HepG2 (cell line): ENCODE measurements at regions not wholly inside any gene's neighbourhood (a gene's known extent, or its start where the extent isn't known, plus 50 kb on each side); places are given as distances from the start of the nearest gene placed in this dataset.
"Not testable (repeated sequence)": the region's sequence is repeated elsewhere in the genome, so short reads cannot be mapped to it uniquely, and the experiment has no call there.

Experiments used
- ATAC-seq: fragments of 200-7000 bp; cut with Tn5 transposase; 3 replicates; pipeline ENCODE4 v1.9.1; 2020; ENCODE audit warnings: mild to moderate bottlenecking, moderate library complexity
- BruUV-seq: library from RNA; stranded (reverse); fragments of 400-500 nt; replicated peaks from 2 replicates; lab custom pipeline; 2021; lab: Mats Ljungman, UMichigan
- CTCF ChIA-PET: fragments of 300-600 bp; formaldehyde crosslinking; extraction: SDS; loops from one replicate; lab custom pipeline; 2021; ENCODE audit warnings: low total read pairs, inconsistent platforms, low intra/inter-chr PET ratio; lab: Yijun Ruan, JAX
- POLR2A ChIA-PET: fragments of 350-600 bp; sonication (Branson Sonifier 250); formaldehyde crosslinking; loops from one replicate; lab custom pipeline; 2020; ENCODE audit warnings: antibody characterized with exemption, inconsistent platforms; lab: Yijun Ruan, JAX
- DNase-seq: peaks from one replicate; pipeline ENCODE4 v3.0.0-alpha.2; 2015; ENCODE audit warnings: low spot score
- FAIRE-seq: peaks from 3 replicates; lab custom pipeline; 2011; peaks lifted over from hg19 to GRCh38; lab: Jason Lieb, UNC
- H2AFZ ChIP-seq: one replicate; pipeline ENCODE4 v1.6.1; 2011; ENCODE audit warnings: low read length, inconsistent platforms
- H3K27ac ChIP-seq: fragments of 300-600 bp; 3 replicates; pipeline ENCODE4 v1.8.0; 2011; ENCODE audit warnings: mixed run types, mild to moderate bottlenecking, mixed read lengths, low read length, inconsistent platforms; ENCODE audit not compliant: insufficient read depth; ENCODE audit errors: extremely low read length
- H3K27me3 ChIP-seq, 2 experiments: fragments of 200-600 bp in 1 of 2; 2 replicates in 1 of 2; 3 replicates in 1 of 2; pipeline versions ENCODE4 v1.6.0 to v1.8.0; 2011; ENCODE audit warnings: low read length in 2 of 2, mild to moderate bottlenecking in 2 of 2, moderate library complexity in 2 of 2, inconsistent platforms in 1 of 2; ENCODE audit not compliant: insufficient read depth in 2 of 2, control insufficient read depth in 1 of 2
- H3K36me3 ChIP-seq, 2 experiments: fragments of 200-600 bp in 1 of 2; replicated peaks in 1 of 2; 2 replicates in 1 of 2; 3 replicates in 1 of 2; pipeline versions ENCODE4 v1.5.1 to v1.8.0; 2011; ENCODE audit warnings: low read length in 2 of 2, inconsistent platforms in 1 of 2; ENCODE audit not compliant: insufficient read depth in 2 of 2, control insufficient read depth in 1 of 2
- H3K4me1 ChIP-seq: 2 replicates; pipeline ENCODE4 v1.5.1; 2012; ENCODE audit warnings: low read length, inconsistent platforms; ENCODE audit not compliant: insufficient read depth
- H3K4me2 ChIP-seq: 2 replicates; pipeline ENCODE4 v1.6.0; 2011; ENCODE audit warnings: low read depth, low read length, inconsistent platforms
- H3K4me3 ChIP-seq, 3 experiments: fragments of 200-600 bp in 1 of 3; sonication (generic), shearing (Covaris generic) in 1 of 3; replicated peaks in 1 of 3; 2 replicates each; pipeline ENCODE4 v1.5.1; 2011 to 2016; ENCODE audit warnings: low read length in 3 of 3, inconsistent platforms in 2 of 3, low read depth in 2 of 3, mild to moderate bottlenecking in 2 of 3, control low read depth in 1 of 3, mixed read lengths in 1 of 3; ENCODE audit not compliant: insufficient read depth in 1 of 3
- H3K79me2 ChIP-seq: one replicate; pipeline ENCODE4 v1.6.1; 2011; ENCODE audit warnings: low read length, inconsistent platforms; ENCODE audit not compliant: insufficient read depth
- H3K9ac ChIP-seq: 2 replicates; pipeline ENCODE4 v1.6.0; 2011; ENCODE audit warnings: mild to moderate bottlenecking, low read depth, low read length, inconsistent platforms; ENCODE audit not compliant: insufficient read depth
- H3K9me3 ChIP-seq: 2 replicates; pipeline ENCODE4 v1.5.1; 2012; ENCODE audit warnings: mild to moderate bottlenecking, low read length
- H4K20me1 ChIP-seq: 2 replicates; pipeline ENCODE4 v1.6.0; 2011; ENCODE audit warnings: inconsistent platforms, mild to moderate bottlenecking, low read length, moderate library complexity; ENCODE audit not compliant: insufficient read depth
- CTCF ChIP-seq: sonication (generic); formaldehyde crosslinking; IDR thresholded peaks from 2 replicates; pipeline ENCODE4 v1.5.0; 2020; ENCODE audit warnings: mild to moderate bottlenecking, missing genetic modification reagents, moderate library complexity
- ELK4 ChIP-seq: sonication (generic); formaldehyde crosslinking; IDR thresholded peaks from 2 replicates; pipeline ENCODE4 v1.9.0; 2021; ENCODE audit warnings: missing genetic modification reagents, borderline replicate concordance
- FUBP1 ChIP-seq: sonication (generic); formaldehyde crosslinking; IDR thresholded peaks from 2 replicates; pipeline ENCODE4 v1.5.1; 2020; ENCODE audit warnings: missing genetic modification reagents, mild to moderate bottlenecking, borderline replicate concordance
- JDP2 ChIP-seq: sonication (generic); formaldehyde crosslinking; IDR thresholded peaks from 2 replicates; pipeline ENCODE4 v1.8.1; 2022; ENCODE audit warnings: missing genetic modification reagents, borderline replicate concordance
- KLF13 ChIP-seq: sonication (generic); formaldehyde crosslinking; IDR thresholded peaks from 2 replicates; pipeline ENCODE4 v1.4.0; 2020; ENCODE audit warnings: mild to moderate bottlenecking, missing genetic modification reagents
- RARG ChIP-seq: sonication (generic); formaldehyde crosslinking; IDR thresholded peaks from 2 replicates; pipeline ENCODE4 v1.4.0; 2020; ENCODE audit warnings: low read depth, mild to moderate bottlenecking, missing genetic modification reagents
- ZNF605 ChIP-seq: sonication (generic); formaldehyde crosslinking; IDR thresholded peaks from 2 replicates; pipeline ENCODE4 v1.8.0; 2022; ENCODE audit warnings: mild to moderate bottlenecking, missing genetic modification reagents
- ZNF724P ChIP-seq: sonication (generic); formaldehyde crosslinking; IDR thresholded peaks from 2 replicates; pipeline ENCODE4 v1.8.0; 2022; ENCODE audit warnings: missing genetic modification reagents, borderline replicate concordance
- WGBS: methylation state at CpG from one replicate; pipeline ENCODE4 v1.1.6; 2017; ENCODE audit warnings: low lambda C conversion rate; 5-methylcytosine and 5-hydroxymethylcytosine counted together
- in situ Hi-C: cut with HindIII; loops from 2 replicates; pipeline ENCODE4 v1.10.0; 2017; ENCODE audit warnings: low pct_unique_long_range_greater_than_20kb; ENCODE audit not compliant: extremely low pct_ligation_motif_present
- intact Hi-C: fragments of 100-400 bp; cut with micrococcal nuclease; formaldehyde crosslinking; loops from one replicate; pipeline ENCODE4 v1.10.0; 2022; ENCODE audit not compliant: unreplicated experiment

GRCh38 chr13:75959861-75960481, 323.8 kb downstream of the LMO7 start:
- Histone ChIP-seq H3K4me2 (no peak overlapping the region), H3K4me3 (no peak overlapping the region), H2AFZ (no peak overlapping the region), H3K9ac (no peak overlapping the region), H3K27ac (no peak overlapping the region), H3K4me1 (no peaks in the 10 kb centered on the region), H3K36me3 (no peaks in the 10 kb centered on the region), H3K27me3 (no peaks in the 10 kb centered on the region), H4K20me1 (no peaks in the 10 kb centered on the region), H3K9me3 (no peaks in the 10 kb centered on the region), H3K79me2 (no peaks in the 10 kb centered on the region)
- intact Hi-C loops (no loop called here), in situ Hi-C loops (no loop called here)
- FAIRE-seq (no peak), ATAC-seq (no peak), DNase-seq (no peak)
- TF ChIP-seq CTCF: no peak
- TF ChIP-seq ELK4 (CRISPR knock-in tag): no peak
- TF ChIP-seq RARG: no peak
- TF ChIP-seq KLF13: no peak
- TF ChIP-seq FUBP1 (CRISPR knock-in tag): no peak
- no peak for TF ChIP-seq ZNF605 (CRISPR knock-in tag)
- TF ChIP-seq JDP2 (CRISPR knock-in tag): no peak
- TF ChIP-seq ZNF724P: no peak
- ChIA-PET POLR2A (no interaction called here), CTCF (no interaction called here)
- BruUV-seq: no TSS peak
- 2% methylated on average over 3 of the region's 3 CpGs for WGBS

GRCh38 chr13:75953589-75953988, 317.5 kb downstream of the LMO7 start:
- FAIRE-seq, H3K36me3 ChIP-seq, H3K4me2 ChIP-seq, H3K79me2 ChIP-seq, H3K27me3 ChIP-seq, H4K20me1 ChIP-seq, ATAC-seq, H3K4me3 ChIP-seq, BruUV-seq, H3K9me3 ChIP-seq, DNase-seq, POLR2A ChIA-PET, H2AFZ ChIP-seq, CTCF ChIA-PET, H3K9ac ChIP-seq, H3K27ac ChIP-seq, in situ Hi-C loops, H3K4me1 ChIP-seq, intact Hi-C loops: not testable (repeated sequence)
- WGBS: 4% methylated on average over 2 of the region's 2 CpGs
